WTC11 (cell line): ENCODE measurements at regions not wholly inside any gene's neighbourhood (a gene's known extent, or its start where the extent isn't known, plus 50 kb on each side); places are given as distances from the start of the nearest gene placed in this dataset.

ENCODE experiments used
- ATAC-seq: fragments of 200-7000 bp; cut with Tn5 transposase; 2 replicates; pipeline ENCODE4 v1.10.0; 2021; ENCODE audit warnings: mild to moderate bottlenecking, moderate library complexity
- CTCF ChIA-PET: fragments of 300-600 bp; sonication (Branson Sonifier 250); formaldehyde crosslinking; loops from one replicate; lab custom pipeline; 2021; ENCODE audit warnings: antibody characterized with exemption; lab: Charles Lee
- POLR2A ChIA-PET: fragments of 350-600 bp; sonication (Branson Sonifier 250); formaldehyde crosslinking; loops from one replicate; lab custom pipeline; 2021; ENCODE audit warnings: antibody characterized with exemption; lab: Charles Lee
- DNase-seq: peaks from one replicate; pipeline ENCODE4 v3.0.0; 2021; ENCODE audit warnings: low spot score
- H3K27ac Mint-ChIP-seq: 2 replicates; pipeline ENCODE4 v1.8.0; 2021; ENCODE audit warnings: mixed read lengths
- H3K27me3 Mint-ChIP-seq: 2 replicates; pipeline ENCODE4 v1.8.0; 2021; ENCODE audit warnings: low read depth, mild to moderate bottlenecking, moderate library complexity, mixed read lengths
- H3K36me3 Mint-ChIP-seq: 2 replicates; pipeline ENCODE4 v1.8.0; 2021; ENCODE audit warnings: mixed read lengths
- H3K4me1 Mint-ChIP-seq: 2 replicates; pipeline ENCODE4 v1.8.0; 2022; ENCODE audit warnings: mixed read lengths
- H3K4me3 Mint-ChIP-seq: 2 replicates; pipeline ENCODE4 v1.8.0; 2021; ENCODE audit warnings: mild to moderate bottlenecking, moderate library complexity, mixed read lengths
- H3K9me3 Mint-ChIP-seq: 2 replicates; pipeline ENCODE4 v1.8.0; 2021; ENCODE audit warnings: mixed read lengths
- ATF1 ChIP-seq: sonication (generic); formaldehyde crosslinking; IDR thresholded peaks from 2 replicates; pipeline ENCODE4 v1.8.1; 2023; ENCODE audit warnings: mild to moderate bottlenecking, moderate library complexity, missing genetic modification reagents
- ATF3 ChIP-seq: sonication (generic); formaldehyde crosslinking; conservative IDR thresholded peaks from 2 replicates; pipeline ENCODE4 v1.8.1; 2022; ENCODE audit warnings: mild to moderate bottlenecking, missing genetic modification reagents
- CREB1 ChIP-seq: sonication (generic); formaldehyde crosslinking; IDR thresholded peaks from 2 replicates; pipeline ENCODE4 v1.8.0; 2023; ENCODE audit warnings: mild to moderate bottlenecking, missing genetic modification reagents
- E2F4 ChIP-seq: sonication (generic); formaldehyde crosslinking; IDR thresholded peaks from 2 replicates; pipeline ENCODE4 v1.8.1; 2022; ENCODE audit warnings: low read depth, mild to moderate bottlenecking, moderate library complexity, missing genetic modification reagents, borderline replicate concordance
- ERG ChIP-seq: fragments of 250-450 bp; sonication (Bioruptor Pico); IDR thresholded peaks from 2 replicates; pipeline ENCODE4 v1.8.0; 2021; ENCODE audit warnings: mild to moderate bottlenecking
- ETV6 ChIP-seq: sonication (generic); formaldehyde crosslinking; IDR thresholded peaks from 2 replicates; pipeline ENCODE4 v1.8.1; 2022; ENCODE audit warnings: mild to moderate bottlenecking, missing genetic modification reagents
- FOXK1 ChIP-seq: sonication (generic); formaldehyde crosslinking; IDR thresholded peaks from 2 replicates; pipeline ENCODE4 v1.8.0; 2022; ENCODE audit warnings: mild to moderate bottlenecking, moderate library complexity, missing genetic modification reagents
- FOXP1 ChIP-seq: sonication (generic); formaldehyde crosslinking; IDR thresholded peaks from 2 replicates; pipeline ENCODE4 v1.8.0; 2022; ENCODE audit warnings: missing genetic modification reagents, mild to moderate bottlenecking, moderate library complexity, borderline replicate concordance
- HMGXB4 ChIP-seq: sonication (generic); formaldehyde crosslinking; IDR thresholded peaks from 2 replicates; pipeline ENCODE4 v1.8.1; 2023; ENCODE audit warnings: mild to moderate bottlenecking, moderate library complexity, missing genetic modification reagents
- NR1H2 ChIP-seq: sonication (generic); formaldehyde crosslinking; IDR thresholded peaks from 2 replicates; pipeline ENCODE4 v1.9.0; 2021; ENCODE audit warnings: mild to moderate bottlenecking, moderate library complexity, missing genetic modification reagents
- PRRX2 ChIP-seq: fragments of 250-450 bp; sonication (Bioruptor Pico); IDR thresholded peaks from 2 replicates; pipeline ENCODE4 v1.8.0; 2021; ENCODE audit warnings: mild to moderate bottlenecking
- SMAD3 ChIP-seq: sonication (generic); formaldehyde crosslinking; IDR thresholded peaks from 2 replicates; pipeline ENCODE4 v1.8.0; 2022; ENCODE audit warnings: missing genetic modification reagents, mild to moderate bottlenecking, borderline replicate concordance
- SMAD4 ChIP-seq: sonication (generic); formaldehyde crosslinking; IDR thresholded peaks from 2 replicates; pipeline ENCODE4 v1.8.0; 2022; ENCODE audit warnings: mild to moderate bottlenecking, missing genetic modification reagents
- TCF7 ChIP-seq: sonication (generic); formaldehyde crosslinking; IDR thresholded peaks from 2 replicates; pipeline ENCODE4 v1.8.0; 2022; ENCODE audit warnings: mild to moderate bottlenecking, low read depth, missing genetic modification reagents, moderate library complexity
- TP53 ChIP-seq: sonication (generic); formaldehyde crosslinking; IDR thresholded peaks from 2 replicates; pipeline ENCODE4 v1.8.1; 2023; ENCODE audit warnings: mild to moderate bottlenecking, missing genetic modification reagents
- ZMAT4 ChIP-seq: fragments of 250-450 bp; sonication (Bioruptor Pico); IDR thresholded peaks from 2 replicates; pipeline ENCODE4 v1.9.0; 2021; ENCODE audit warnings: mild to moderate bottlenecking
- ZNF219 ChIP-seq: sonication (generic); formaldehyde crosslinking; IDR thresholded peaks from 2 replicates; pipeline ENCODE4 v1.8.0; 2023; ENCODE audit warnings: missing genetic modification reagents, mild to moderate bottlenecking, borderline replicate concordance
- ZNF317 ChIP-seq: sonication (generic); formaldehyde crosslinking; IDR thresholded peaks from 2 replicates; pipeline ENCODE4 v1.8.1; 2023; ENCODE audit warnings: low read depth, mild to moderate bottlenecking, moderate library complexity, missing genetic modification reagents, borderline replicate concordance
- ZNF396 ChIP-seq: fragments of 250-450 bp; sonication (Bioruptor Pico); IDR thresholded peaks from 2 replicates; pipeline ENCODE4 v1.8.0; 2021; ENCODE audit warnings: mild to moderate bottlenecking, moderate library complexity, borderline replicate concordance
- ZNF512 ChIP-seq: sonication (generic); formaldehyde crosslinking; IDR thresholded peaks from 2 replicates; pipeline ENCODE4 v1.8.1; 2022; ENCODE audit warnings: missing genetic modification reagents, borderline replicate concordance
- ZNF671 ChIP-seq: fragments of 250-450 bp; sonication (Bioruptor Pico); IDR thresholded peaks from 2 replicates; pipeline ENCODE4 v1.8.0; 2021; ENCODE audit warnings: mild to moderate bottlenecking
- TF ChIP-seq, protein P1 (sequence below): sonication (generic); formaldehyde crosslinking; IDR thresholded peaks from 2 replicates; pipeline ENCODE4 v1.8.0; 2022; ENCODE audit warnings: mild to moderate bottlenecking, missing genetic modification reagents
- TF ChIP-seq, protein P2 (sequence below): fragments of 250-450 bp; sonication (Bioruptor Pico); IDR thresholded peaks from 2 replicates; pipeline ENCODE4 v1.9.0; 2021; ENCODE audit warnings: moderate library complexity, mild to moderate bottlenecking, inconsistent platforms, borderline replicate concordance

DNA sequence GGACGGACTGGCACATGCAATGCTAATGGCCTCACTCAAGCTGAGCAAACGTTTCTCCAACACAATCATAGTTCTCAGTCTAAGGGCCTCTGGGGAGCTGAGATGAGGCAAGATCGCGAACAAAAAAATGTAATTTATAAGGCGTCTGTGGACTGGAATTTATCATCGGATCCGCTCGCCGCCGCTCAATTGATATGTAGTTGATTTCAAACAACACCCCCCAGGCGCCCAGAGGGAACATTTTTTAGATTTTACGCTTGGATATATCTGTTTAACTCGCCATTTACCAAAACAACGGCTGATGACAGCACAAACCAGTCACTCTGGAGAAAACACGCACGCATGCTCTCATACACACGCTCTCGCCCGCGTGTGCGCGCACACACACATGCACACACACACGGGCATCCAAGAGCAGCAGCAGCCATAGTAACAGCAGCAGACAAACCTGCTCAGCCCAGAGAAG lies 335.8 kb downstream of the SMAD2 start (continued):
- TF ChIP-seq, protein P1, sequence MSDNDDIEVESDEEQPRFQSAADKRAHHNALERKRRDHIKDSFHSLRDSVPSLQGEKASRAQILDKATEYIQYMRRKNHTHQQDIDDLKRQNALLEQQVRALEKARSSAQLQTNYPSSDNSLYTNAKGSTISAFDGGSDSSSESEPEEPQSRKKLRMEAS = no peak
- TF ChIP-seq, protein P2, sequence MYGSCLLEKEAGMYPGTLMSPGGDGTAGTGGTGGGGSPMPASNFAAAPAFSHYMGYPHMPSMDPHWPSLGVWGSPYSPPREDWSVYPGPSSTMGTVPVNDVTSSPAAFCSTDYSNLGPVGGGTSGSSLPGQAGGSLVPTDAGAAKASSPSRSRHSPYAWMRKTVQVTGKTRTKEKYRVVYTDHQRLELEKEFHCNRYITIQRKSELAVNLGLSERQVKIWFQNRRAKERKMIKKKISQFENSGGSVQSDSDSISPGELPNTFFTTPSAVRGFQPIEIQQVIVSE (CRISPR knock-in tag) = no peak
- no peak for TF ChIP-seq FOXK1
- no peak for TF ChIP-seq ZNF317 (CRISPR knock-in tag)
- TF ChIP-seq ZNF396 = no peak
- no peak for TF ChIP-seq ERG (CRISPR knock-in tag)
- no peak for TF ChIP-seq HMGXB4
- TF ChIP-seq ZNF671 (CRISPR knock-in tag) = no peak
- TF ChIP-seq ETV6 (CRISPR knock-in tag) = no peak

GRCh38 chr18:47593744-47594472 lies 336.6 kb downstream of the SMAD2 start:
- Mint-ChIP-seq H3K9me3 (peaks cover 8% of the 10 kb centered on the region; the same call in 1 of the 2 replicates), H3K4me3 (no peak overlapping the region), H3K36me3 (no peaks in the 10 kb centered on the region), H3K4me1 (peaks cover 38% of the 10 kb centered on the region), H3K27ac (no peak overlapping the region), H3K27me3 (peaks cover 8% of the 10 kb centered on the region)
- DNase-seq = no peak
- ChIA-PET CTCF (interaction anchor here (0.5 to 1.8 kb wide), 12 partner anchors 17 to 196 kb away, joined by 3 to 8 read pairs (median 4); no protein-coding TSS in a partner anchor), POLR2A (interaction anchor here (0.6 kb wide), 1 partner anchor 195 kb away, joined by 3 read pairs; no protein-coding TSS in a partner anchor)
- TF ChIP-seq NR1H2 (CRISPR knock-in tag) = no peak
- no peak for TF ChIP-seq SMAD3 (CRISPR knock-in tag)
- no peak for TF ChIP-seq FOXP1 (CRISPR knock-in tag)
- no peak for TF ChIP-seq ZNF396
- TF ChIP-seq ATF3 = no peak
- TF ChIP-seq SMAD4 (CRISPR knock-in tag) = no peak
- no peak for TF ChIP-seq PRRX2
- TF ChIP-seq ZMAT4 = no peak
- TF ChIP-seq, protein P2 (CRISPR knock-in tag) = no peak
- TF ChIP-seq ZNF219 (CRISPR knock-in tag) = no peak
- TF ChIP-seq HMGXB4 = no peak
- no peak for TF ChIP-seq ZNF512
- no peak for TF ChIP-seq TCF7
- TF ChIP-seq ERG (CRISPR knock-in tag) = no peak
- no peak for TF ChIP-seq TP53 (CRISPR knock-in tag)
- no peak for TF ChIP-seq CREB1 (CRISPR knock-in tag)
- no peak for TF ChIP-seq E2F4 (CRISPR knock-in tag)
- no peak for TF ChIP-seq ATF1 (CRISPR knock-in tag)
- TF ChIP-seq, all 79 proteins: peak for 0
- ATAC-seq = peak; percentile 43
